Vagina (tissue), 2 donors: ENCODE measurements at regions not wholly inside any gene's neighbourhood (a gene's known extent, or its start where the extent isn't known, plus 50 kb on each side); places are given as distances from the start of the nearest gene placed in this dataset. TPM values are rescaled to one million over a fixed set of nuclear protein-coding genes. Genes with fewer than 3 reads are reported as not detected.

Source experiments
- DNase-seq, 2 donors: peaks; one replicate each; pipeline ENCODE4 v3.0.0-alpha.2; 2017; ENCODE audit errors: extremely low spot score in 2 of 2
- H3K27ac ChIP-seq: fragments of 200-600 bp; sonication (generic); one replicate; pipeline ENCODE4 v1.5.1; 2019
- H3K27me3 ChIP-seq: fragments of 200-600 bp; sonication (generic); one replicate; pipeline ENCODE4 v1.5.1; 2019
- H3K36me3 ChIP-seq, 2 donors: fragments of 200-600 bp; sonication (generic); one replicate each; pipeline ENCODE4 v1.5.1; 2017 to 2019
- H3K4me1 ChIP-seq: fragments of 200-600 bp; sonication (generic); one replicate; pipeline ENCODE4 v1.5.1; 2019
- H3K4me3 ChIP-seq, 2 donors: fragments of 200-600 bp; sonication (generic); 1 replicate in 1 of 2; 2 replicates in 1 of 2; pipeline ENCODE4 v1.5.1; 2016 to 2019
- H3K9me3 ChIP-seq: fragments of 200-600 bp; sonication (generic); one replicate; pipeline ENCODE4 v1.5.1; 2019
- CTCF ChIP-seq, 3 experiments: fragments of 450-650 bp in 2 of 3; fragments of 200-600 bp in 1 of 3; sonication (generic) in 1 of 3; IDR thresholded peaks; one replicate each; pipeline ENCODE4 v1.5.1; 2017 to 2019; ENCODE audit warnings: antibody characterized with exemption in 3 of 3, mild to moderate bottlenecking in 2 of 3, moderate library complexity in 2 of 3
- POLR2A ChIP-seq, 2 donors: fragments of 450-650 bp; IDR thresholded peaks; one replicate each; pipeline ENCODE4 v1.6.1; 2017; ENCODE audit warnings: antibody characterized with exemption in 2 of 2, mild to moderate bottlenecking in 2 of 2, moderate library complexity in 2 of 2
- POLR2AphosphoS5 ChIP-seq, 2 donors: sonication (generic); formaldehyde crosslinking; IDR thresholded peaks; one replicate each; pipeline ENCODE4 v1.9.0; 2017; ENCODE audit warnings: antibody characterized with exemption in 2 of 2, mild to moderate bottlenecking in 2 of 2, low read depth in 1 of 2; ENCODE audit not compliant: insufficient read depth in 1 of 2
- intact Hi-C: fragments of 100-400 bp; cut with DNase I; formaldehyde crosslinking; loops from one replicate; pipeline ENCODE4 v1.15.1; 2023
- small RNA-seq: library from RNA; depleted of rRNA; stranded (forward); fragments of <200 nt; gene quantifications from one replicate; pipeline ENCODE3, GENCODE V24; 2016

DNA sequence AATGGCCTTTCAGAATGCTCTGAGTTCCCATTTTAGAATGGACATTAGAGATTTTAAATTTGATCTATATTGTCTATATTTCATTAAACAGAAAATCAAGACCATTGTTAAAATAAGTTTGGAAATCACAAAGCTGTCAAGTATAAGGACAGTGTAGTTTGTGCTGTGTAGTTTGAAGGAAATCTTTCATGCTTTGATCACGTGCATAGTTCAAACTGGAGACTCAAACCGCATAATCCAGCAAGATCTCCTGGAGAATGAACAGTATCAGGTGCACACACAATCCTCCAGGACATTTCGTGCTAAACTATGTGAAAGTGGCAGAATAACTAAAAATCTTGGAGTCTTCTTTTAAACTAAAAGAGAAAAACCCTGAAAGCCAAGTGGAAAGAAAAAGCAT is 60.8 kb upstream of the TBXT start:
- H3K27me3 ChIP-seq: no peaks in the 10 kb centered on the region
- no peak for DNase-seq

DNA sequence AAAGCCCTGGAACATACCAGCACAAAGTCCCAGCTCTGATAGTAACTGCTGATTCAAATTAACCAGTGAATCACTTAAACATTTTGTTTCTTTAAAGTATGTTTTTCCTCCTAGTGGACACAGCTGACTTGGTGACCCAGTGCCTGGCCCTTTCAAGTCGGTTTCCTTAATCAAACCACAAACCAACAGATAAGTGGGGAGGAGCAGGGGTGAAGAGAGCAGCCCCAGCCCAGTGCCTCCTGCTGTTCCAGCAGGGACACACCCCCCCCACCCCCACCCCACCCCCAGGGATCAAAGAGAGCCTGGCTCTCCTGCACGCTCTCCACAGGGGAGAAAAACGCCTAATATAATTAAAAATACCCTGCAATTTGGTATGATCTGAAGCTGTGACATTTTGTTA is 55.4 kb upstream of the TBXT start:
- Histone ChIP-seq H3K9me3 (no peaks in the 10 kb centered on the region), H3K36me3 (no peaks in the 10 kb centered on the region), H3K4me1 (no peaks in the 10 kb centered on the region), H3K4me3 (no peak overlapping the region), H3K27me3 (no peaks in the 10 kb centered on the region), H3K27ac (no peak overlapping the region)
- intact Hi-C loops: no loop called here
- no peak for DNase-seq
- TF ChIP-seq CTCF (IDR thresholded peaks at IDR 0.05): no peak
- no peak for TF ChIP-seq POLR2A (IDR thresholded peaks at IDR 0.05)
- no peak for TF ChIP-seq POLR2AphosphoS5 (IDR thresholded peaks at IDR 0.05; ENCODE audit: insufficient read depth in 1 of 2, low read depth in 1 of 2)

More for the DNA sequence above, 60.8 kb upstream of the TBXT start:
- H3K36me3 ChIP-seq: no peaks in the 10 kb centered on the region
- intact Hi-C loops: no loop called here
- H3K27ac ChIP-seq: no peak overlapping the region
- TF ChIP-seq POLR2AphosphoS5 (IDR thresholded peaks at IDR 0.05; ENCODE audit: insufficient read depth in 1 of 2, low read depth in 1 of 2) (no peak), CTCF (IDR thresholded peaks at IDR 0.05) (no peak), POLR2A (IDR thresholded peaks at IDR 0.05) (no peak)
- H3K4me3 ChIP-seq: no peak overlapping the region
- H3K4me1 ChIP-seq: no peaks in the 10 kb centered on the region
- no peaks in the 10 kb centered on the region for H3K9me3 ChIP-seq

- Histone ChIP-seq H3K27me3 (no peaks in the 10 kb centered on the region), H3K36me3 (no peaks in the 10 kb centered on the region)
These were observed 55.0 kb upstream of the TBXT start for GRCh38 chr6:166222631-166223030.

DNA sequence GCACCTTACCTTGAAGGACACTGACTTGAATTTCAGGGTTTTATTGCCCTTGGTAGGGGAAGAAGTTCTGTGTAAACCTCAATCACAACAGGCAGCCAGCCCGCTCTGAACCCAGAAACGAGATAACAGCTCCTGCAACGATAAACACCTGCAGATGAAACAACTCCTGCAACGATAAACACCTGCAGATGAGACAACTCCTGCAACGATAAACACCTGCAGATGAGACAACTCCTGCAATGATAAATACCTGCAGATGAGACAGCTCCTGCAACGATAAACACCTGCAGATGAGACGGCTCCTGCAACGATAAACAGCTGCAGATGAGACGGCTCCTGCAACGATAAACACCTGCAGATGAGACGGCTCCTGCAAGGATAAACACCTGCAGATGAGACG is 54.0 kb upstream of the TBXT start:
- TF ChIP-seq POLR2AphosphoS5 (IDR thresholded peaks at IDR 0.05; ENCODE audit: insufficient read depth in 1 of 2, low read depth in 1 of 2) (no peak), CTCF (IDR thresholded peaks at IDR 0.05) (no peak), POLR2A (IDR thresholded peaks at IDR 0.05) (no peak)
- H3K27ac ChIP-seq: no peak overlapping the region
- H3K4me1 ChIP-seq: no peaks in the 10 kb centered on the region
- intact Hi-C loops: no loop called here
- H3K4me3 ChIP-seq: no peak overlapping the region
- no peaks in the 10 kb centered on the region for H3K9me3 ChIP-seq
- no peaks in the 10 kb centered on the region for H3K36me3 ChIP-seq
- no peaks in the 10 kb centered on the region for H3K27me3 ChIP-seq
- DNase-seq: no peak

More at GRCh38 chr6:166222631-166223030, 55.0 kb upstream of the TBXT start:
- intact Hi-C loops: no loop called here
- no peak for DNase-seq
- no peak for TF ChIP-seq CTCF (IDR thresholded peaks at IDR 0.05)
- TF ChIP-seq POLR2A (IDR thresholded peaks at IDR 0.05): no peak
- no peak overlapping the region for H3K27ac ChIP-seq
- no peaks in the 10 kb centered on the region for H3K9me3 ChIP-seq
- H3K4me1 ChIP-seq: no peaks in the 10 kb centered on the region
- no peak overlapping the region for H3K4me3 ChIP-seq

GRCh38 chr6:166221040-166221439 is 53.4 kb upstream of the TBXT start:
- TF ChIP-seq POLR2A (IDR thresholded peaks at IDR 0.05) (no peak), CTCF (IDR thresholded peaks at IDR 0.05) (no peak), POLR2AphosphoS5 (IDR thresholded peaks at IDR 0.05; ENCODE audit: insufficient read depth in 1 of 2, low read depth in 1 of 2) (no peak)
- Histone ChIP-seq H3K27ac (no peak overlapping the region), H3K27me3 (no peaks in the 10 kb centered on the region), H3K9me3 (no peaks in the 10 kb centered on the region), H3K4me1 (no peaks in the 10 kb centered on the region), H3K4me3 (no peak overlapping the region), H3K36me3 (no peaks in the 10 kb centered on the region)
- DNase-seq: no peak
- intact Hi-C loops: no loop called here

Small RNA genes lying in the stretch of these regions (small RNA-seq; reads per million reads assigned to genes)
- gene AL121956.5: not detected
- not detected for gene GNG5P1
